Smooth muscle cell (in vitro differentiated cells): ENCODE measurements at regions not wholly inside any gene's neighbourhood (a gene's known extent, or its start where the extent isn't known, plus 50 kb on each side); places are given as distances from the start of the nearest gene placed in this dataset.

ENCODE experiments used
- DNase-seq: peaks from one replicate; lab custom pipeline; 2025; ENCODE audit not compliant: unreplicated experiment; lab: John Stamatoyannopoulos, UW
- H2AFZ ChIP-seq: fragments of 200-600 bp; sonication (generic); 2 replicates; pipeline ENCODE4 v1.6.0; 2016; ENCODE audit warnings: antibody characterized with exemption, low read depth, mild to moderate bottlenecking
- H3F3A ChIP-seq: fragments of 200-600 bp; sonication (generic); 2 replicates; pipeline ENCODE4 v1.6.0; 2017; ENCODE audit warnings: antibody characterized with exemption, low read depth
- H3K27ac ChIP-seq: fragments of 200-600 bp; sonication (generic); 2 replicates; pipeline ENCODE4 v1.5.1; 2016; ENCODE audit warnings: low read depth, mild to moderate bottlenecking
- H3K27me3 ChIP-seq: fragments of 200-600 bp; sonication (generic); 2 replicates; pipeline ENCODE4 v1.6.1; 2016; ENCODE audit warnings: low read depth, mild to moderate bottlenecking
- H3K36me3 ChIP-seq: fragments of 200-600 bp; sonication (generic); 2 replicates; pipeline ENCODE4 v1.5.1; 2016; ENCODE audit warnings: low read depth
- H3K4me1 ChIP-seq: fragments of 200-600 bp; sonication (generic); 2 replicates; pipeline ENCODE4 v1.5.1; 2016; ENCODE audit warnings: low read depth
- H3K4me2 ChIP-seq: fragments of 200-600 bp; sonication (generic); 2 replicates; pipeline ENCODE4 v1.6.0; 2016; ENCODE audit warnings: mild to moderate bottlenecking
- H3K4me3 ChIP-seq: fragments of 200-600 bp; sonication (generic); 2 replicates; pipeline ENCODE4 v1.5.1; 2016; ENCODE audit warnings: mild to moderate bottlenecking
- H3K79me2 ChIP-seq: fragments of 200-600 bp; sonication (generic); 2 replicates; pipeline ENCODE4 v1.6.0; 2016; ENCODE audit warnings: low read depth, mild to moderate bottlenecking
- H3K9ac ChIP-seq: fragments of 200-600 bp; sonication (generic); 2 replicates; pipeline ENCODE4 v1.6.0; 2016; ENCODE audit warnings: low read depth
- H3K9me3 ChIP-seq: fragments of 200-600 bp; sonication (generic); replicated peaks from 2 replicates; pipeline ENCODE4 v1.5.1; 2016; ENCODE audit warnings: low read depth
- H4K20me1 ChIP-seq: fragments of 200-600 bp; sonication (generic); 2 replicates; pipeline ENCODE4 v1.6.0; 2016; ENCODE audit warnings: low read depth
- WGBS: methylation state at CpG from one replicate; pipeline ENCODE4 v1.1.7; 2016; ENCODE audit warnings: low lambda C conversion rate; 5-methylcytosine and 5-hydroxymethylcytosine counted together
- TF ChIP-seq, protein P1 (sequence below): fragments of 200-600 bp; sonication (generic); IDR thresholded peaks from 2 replicates; pipeline ENCODE4 v1.5.1; 2017; ENCODE audit warnings: borderline replicate concordance, mild to moderate bottlenecking, antibody characterized with exemption; ENCODE audit not compliant: insufficient read depth, poor library complexity, severe bottlenecking

DNA sequence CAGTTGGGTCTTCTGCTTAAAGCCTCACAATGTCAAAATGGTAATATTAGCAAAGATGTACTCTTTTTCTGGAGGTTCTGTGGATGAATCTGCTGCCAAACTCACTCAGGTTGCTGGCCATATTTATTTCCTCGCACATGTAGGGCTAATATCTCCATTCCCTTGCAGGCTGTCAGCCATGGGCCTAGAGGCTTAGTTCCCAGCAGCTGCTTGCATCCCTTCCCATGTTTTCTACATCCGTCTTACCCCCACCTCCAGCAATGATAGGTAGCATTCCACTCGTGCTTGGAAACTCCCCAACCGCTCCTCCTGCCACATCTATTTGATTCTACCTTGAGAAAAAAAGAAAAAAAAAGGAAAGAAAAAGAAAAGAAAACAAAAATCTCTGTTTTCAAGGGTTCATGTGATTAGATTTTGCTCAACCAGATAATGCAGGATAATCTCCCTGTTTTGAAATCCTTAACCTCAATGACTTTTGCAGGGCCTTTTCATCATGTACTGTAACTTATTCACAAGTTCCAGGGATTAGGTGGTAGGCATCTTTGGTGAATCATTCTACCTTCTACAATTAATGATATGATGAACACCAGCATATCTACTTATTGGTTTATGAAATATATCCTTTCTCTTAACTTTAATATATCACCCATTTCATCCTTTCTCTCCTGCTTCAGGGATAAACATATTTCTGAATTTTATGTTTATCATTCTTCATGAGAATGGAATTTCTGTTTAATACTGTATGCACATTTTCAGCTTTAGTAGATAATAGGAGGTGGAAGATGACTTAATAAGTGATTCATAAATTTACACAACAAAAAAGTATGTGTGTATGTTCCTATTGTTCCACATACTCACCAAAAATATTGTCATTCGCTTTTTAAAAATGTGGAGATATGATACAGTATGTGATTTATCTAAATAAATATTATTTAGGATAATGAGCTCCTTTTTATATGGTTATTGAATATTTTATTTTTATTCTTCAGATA is 931.9 kb downstream of the SLITRK5 start:
- TF ChIP-seq, protein P1, sequence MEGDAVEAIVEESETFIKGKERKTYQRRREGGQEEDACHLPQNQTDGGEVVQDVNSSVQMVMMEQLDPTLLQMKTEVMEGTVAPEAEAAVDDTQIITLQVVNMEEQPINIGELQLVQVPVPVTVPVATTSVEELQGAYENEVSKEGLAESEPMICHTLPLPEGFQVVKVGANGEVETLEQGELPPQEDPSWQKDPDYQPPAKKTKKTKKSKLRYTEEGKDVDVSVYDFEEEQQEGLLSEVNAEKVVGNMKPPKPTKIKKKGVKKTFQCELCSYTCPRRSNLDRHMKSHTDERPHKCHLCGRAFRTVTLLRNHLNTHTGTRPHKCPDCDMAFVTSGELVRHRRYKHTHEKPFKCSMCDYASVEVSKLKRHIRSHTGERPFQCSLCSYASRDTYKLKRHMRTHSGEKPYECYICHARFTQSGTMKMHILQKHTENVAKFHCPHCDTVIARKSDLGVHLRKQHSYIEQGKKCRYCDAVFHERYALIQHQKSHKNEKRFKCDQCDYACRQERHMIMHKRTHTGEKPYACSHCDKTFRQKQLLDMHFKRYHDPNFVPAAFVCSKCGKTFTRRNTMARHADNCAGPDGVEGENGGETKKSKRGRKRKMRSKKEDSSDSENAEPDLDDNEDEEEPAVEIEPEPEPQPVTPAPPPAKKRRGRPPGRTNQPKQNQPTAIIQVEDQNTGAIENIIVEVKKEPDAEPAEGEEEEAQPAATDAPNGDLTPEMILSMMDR, result no peak
- H2AFZ ChIP-seq, result peak overlapping the region; percentile 10
- H3K79me2 ChIP-seq, result no peaks in the 10 kb centered on the region
- no peak overlapping the region for H3K9ac ChIP-seq
- DNase-seq, result no peak
- no peaks in the 10 kb centered on the region for H3K36me3 ChIP-seq
- H3F3A ChIP-seq, result no peaks in the 10 kb centered on the region
- no peaks in the 10 kb centered on the region for H3K4me1 ChIP-seq
- H4K20me1 ChIP-seq, result no peaks in the 10 kb centered on the region
- H3K9me3 ChIP-seq, result no peaks in the 10 kb centered on the region
- peak overlapping the region; percentile 5 for H3K27ac ChIP-seq
- WGBS, result 77% methylated on average over 5 of the region's 5 CpGs
- no peaks in the 10 kb centered on the region for H3K27me3 ChIP-seq
- no peak overlapping the region for H3K4me3 ChIP-seq
- peak overlapping the region; percentile 15 for H3K4me2 ChIP-seq

DNA sequence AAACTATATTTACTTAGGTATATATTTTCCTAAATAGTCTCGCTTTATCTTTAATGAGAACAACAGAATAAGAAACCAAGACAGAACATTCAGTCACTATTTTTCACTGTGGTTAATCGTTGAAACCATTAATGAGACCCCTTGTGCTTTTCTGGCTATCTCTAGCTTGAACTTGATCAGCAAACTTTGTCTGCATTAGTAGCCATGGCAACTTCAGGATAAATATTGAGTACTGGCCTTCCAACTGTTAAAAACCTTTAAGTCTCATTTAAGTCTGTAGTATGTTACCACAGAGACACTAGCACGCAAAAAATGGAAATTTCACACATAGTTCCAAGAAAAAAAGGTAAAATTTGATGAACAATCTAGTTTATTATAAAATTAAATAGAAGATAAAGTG is 946.0 kb downstream of the SLITRK5 start:
- H4K20me1 ChIP-seq, result no peaks in the 10 kb centered on the region
- WGBS, result 84% methylated on average over 3 of the region's 3 CpGs
- H3K4me1 ChIP-seq, result no peaks in the 10 kb centered on the region
- H3K36me3 ChIP-seq, result no peaks in the 10 kb centered on the region
- DNase-seq, result no peak
- no peak overlapping the region for H3K9ac ChIP-seq
- no peaks in the 10 kb centered on the region for H3K9me3 ChIP-seq
- H2AFZ ChIP-seq, result no peak overlapping the region
- H3K79me2 ChIP-seq, result no peaks in the 10 kb centered on the region
- no peak overlapping the region for H3K27ac ChIP-seq
- no peak overlapping the region for H3K4me2 ChIP-seq
- no peak overlapping the region for H3K4me3 ChIP-seq
- TF ChIP-seq, protein P1, result no peak
- no peaks in the 10 kb centered on the region for H3K27me3 ChIP-seq
- H3F3A ChIP-seq, result no peaks in the 10 kb centered on the region

DNA sequence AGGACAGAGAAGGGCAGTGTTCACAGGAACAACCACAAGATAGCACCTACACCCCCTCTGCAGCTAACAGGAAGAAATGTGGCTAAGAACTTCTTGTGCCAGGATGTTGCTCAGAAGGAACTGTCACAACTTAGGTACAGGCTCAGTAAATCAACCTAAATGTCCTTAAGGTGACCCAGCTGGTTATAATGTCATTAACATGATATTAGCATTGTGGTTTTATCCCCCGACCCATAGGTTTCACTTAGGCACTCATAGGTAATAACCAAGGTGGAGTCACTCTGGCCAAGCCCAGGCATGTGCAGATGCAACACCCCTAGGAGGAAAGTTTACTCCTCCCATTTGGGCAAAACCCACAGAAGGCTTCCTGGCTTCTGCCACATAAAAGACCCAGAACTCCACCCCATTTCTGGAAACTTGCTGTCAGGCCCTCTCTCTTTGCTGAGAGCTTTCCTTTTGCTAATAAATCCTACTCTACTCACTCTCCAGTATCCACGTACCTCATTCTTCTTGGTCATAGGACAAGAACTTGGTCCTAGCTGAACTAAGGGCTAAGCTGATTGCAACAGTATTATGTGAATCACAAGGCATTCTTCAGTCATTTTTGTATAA is 951.3 kb downstream of the SLITRK5 start:
- WGBS, result 54% methylated on average over 2 of the region's 2 CpGs
- Histone ChIP-seq H2AFZ (peak overlapping the region; percentile 31), H3K36me3 (no peaks in the 10 kb centered on the region), H3F3A (no peaks in the 10 kb centered on the region), H3K79me2 (no peaks in the 10 kb centered on the region), H3K4me3 (no peak overlapping the region), H4K20me1 (no peaks in the 10 kb centered on the region), H3K4me1 (no peaks in the 10 kb centered on the region), H3K4me2 (no peak overlapping the region), H3K9ac (no peak overlapping the region), H3K27me3 (no peaks in the 10 kb centered on the region), H3K27ac (no peak overlapping the region), H3K9me3 (no peaks in the 10 kb centered on the region)
- TF ChIP-seq, protein P1, result no peak
- no peak for DNase-seq
